OCI-LY7 (cell line): ENCODE measurements at regions not wholly inside any gene's neighbourhood (a gene's known extent, or its start where the extent isn't known, plus 50 kb on each side); places are given as distances from the start of the nearest gene placed in this dataset.
"Not testable (repeated sequence)": the region's sequence is repeated elsewhere in the genome, so short reads cannot be mapped to it uniquely, and the experiment has no call there.

Experiments
- BruUV-seq: library from RNA; stranded (reverse); fragments of 400-500 nt; replicated peaks from 2 replicates; lab custom pipeline; 2021; lab: Mats Ljungman, UMichigan
- CTCF ChIA-PET: fragments of 300-600 bp; sonication (Branson Sonifier 250); formaldehyde crosslinking; loops from one replicate; lab custom pipeline; 2022; ENCODE audit warnings: antibody characterized with exemption; ENCODE audit not compliant: unreplicated experiment; lab: Charles Lee
- POLR2A ChIA-PET: fragments of 300-600 bp; sonication (Branson Sonifier 250); formaldehyde crosslinking; loops from one replicate; lab custom pipeline; 2022; ENCODE audit warnings: antibody characterized with exemption; lab: Charles Lee
- DNase-seq: peaks from one replicate; pipeline ENCODE4 v3.0.0-alpha.2; 2015; ENCODE audit warnings: low spot score
- H2AFZ ChIP-seq: fragments of 200-600 bp; sonication (generic), shearing (Covaris generic); 2 replicates; pipeline ENCODE4 v1.6.1; 2014; ENCODE audit warnings: mild to moderate bottlenecking, antibody characterized with exemption, low read length, moderate library complexity
- H3K27ac ChIP-seq: fragments of 200-600 bp; sonication (generic); 2 replicates; pipeline ENCODE4 v1.5.1; 2014; ENCODE audit warnings: mixed run types, low read depth, mild to moderate bottlenecking, moderate library complexity, low read length, inconsistent platforms; ENCODE audit not compliant: poor library complexity, severe bottlenecking
- H3K36me3 ChIP-seq: fragments of 200-600 bp; sonication (generic); 2 replicates; pipeline ENCODE4 v1.6.1; 2014; ENCODE audit warnings: mild to moderate bottlenecking, antibody characterized with exemption, low read length, moderate library complexity, mixed read lengths; ENCODE audit not compliant: insufficient read depth
- H3K4me1 ChIP-seq: fragments of 200-600 bp; sonication (generic); 2 replicates; pipeline ENCODE4 v1.5.1; 2014; ENCODE audit warnings: mild to moderate bottlenecking, low read length; ENCODE audit not compliant: insufficient read depth, poor library complexity, severe bottlenecking
- H3K4me2 ChIP-seq: fragments of 200-600 bp; sonication (generic); 2 replicates; pipeline ENCODE4 v1.6.1; 2014; ENCODE audit warnings: mild to moderate bottlenecking, low read length
- H3K4me3 ChIP-seq: fragments of 200-600 bp; sonication (generic); 2 replicates; pipeline ENCODE4 v1.5.1; 2014; ENCODE audit warnings: mild to moderate bottlenecking, low read depth, low read length; ENCODE audit not compliant: poor library complexity, severe bottlenecking
- H3K79me2 ChIP-seq: fragments of 200-600 bp; sonication (generic); 2 replicates; pipeline ENCODE4 v1.6.1; 2016; ENCODE audit warnings: low read depth, mild to moderate bottlenecking, low read length, moderate library complexity, mixed read lengths; ENCODE audit not compliant: insufficient read depth
- H3K9me2 ChIP-seq: fragments of 200-600 bp; sonication (generic); 2 replicates; pipeline ENCODE4 v1.6.1; 2016; ENCODE audit warnings: mild to moderate bottlenecking, low read length, mixed read lengths; ENCODE audit not compliant: insufficient read depth
- H3K9me3 ChIP-seq: fragments of 200-600 bp; sonication (generic); 2 replicates; pipeline ENCODE4 v1.6.1; 2014; ENCODE audit warnings: mild to moderate bottlenecking, mixed run types, low read length, mixed read lengths
- H4K20me1 ChIP-seq: fragments of 200-600 bp; sonication (generic); 2 replicates; pipeline ENCODE4 v1.6.1; 2014; ENCODE audit warnings: mild to moderate bottlenecking, antibody characterized with exemption, low read length, moderate library complexity, mixed read lengths; ENCODE audit not compliant: insufficient read depth
- intact Hi-C: fragments of 100-400 bp; cut with micrococcal nuclease; formaldehyde crosslinking; loops from one replicate; pipeline ENCODE4 v1.10.0; 2022; ENCODE audit not compliant: unreplicated experiment

DNA sequence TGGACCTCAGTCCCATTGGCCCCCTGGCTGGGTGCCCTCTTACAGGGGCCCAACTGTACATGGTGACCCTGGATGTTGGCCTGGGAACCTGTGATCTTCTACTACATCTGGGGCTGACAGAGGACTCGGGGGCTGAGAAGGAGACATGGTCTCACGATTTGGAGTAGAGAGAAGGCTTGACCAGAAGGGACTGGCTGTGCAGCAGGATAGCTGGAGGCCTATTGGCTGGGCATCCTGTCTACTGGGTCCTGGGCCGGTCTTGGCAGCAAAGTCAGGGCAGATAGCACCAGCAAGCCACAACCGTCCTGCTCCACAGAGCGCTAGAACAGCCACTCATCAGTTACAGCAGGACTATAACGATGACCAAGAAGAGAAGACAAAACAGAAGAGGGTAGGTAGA lies 66.4 kb upstream of the PLGLB1 start:
- intact Hi-C loops, H3K9me2 ChIP-seq, H3K27ac ChIP-seq, POLR2A ChIA-PET, H3K4me3 ChIP-seq, H3K36me3 ChIP-seq, H3K4me2 ChIP-seq, BruUV-seq, H3K4me1 ChIP-seq, DNase-seq, CTCF ChIA-PET, H3K79me2 ChIP-seq, H3K9me3 ChIP-seq, H4K20me1 ChIP-seq, H2AFZ ChIP-seq: not testable (repeated sequence)

GRCh38 chr2:87089401-87089800 lies 67.8 kb upstream of the PLGLB1 start:
- H3K9me3 ChIP-seq, H3K36me3 ChIP-seq, H2AFZ ChIP-seq, H3K79me2 ChIP-seq, H3K4me2 ChIP-seq, H3K4me1 ChIP-seq, H3K4me3 ChIP-seq, H3K9me2 ChIP-seq, DNase-seq, H4K20me1 ChIP-seq, BruUV-seq, POLR2A ChIA-PET, intact Hi-C loops, H3K27ac ChIP-seq, CTCF ChIA-PET: not testable (repeated sequence)

- H3K27ac ChIP-seq, H3K79me2 ChIP-seq, H3K4me2 ChIP-seq, H4K20me1 ChIP-seq, H3K9me2 ChIP-seq, H2AFZ ChIP-seq, CTCF ChIA-PET, H3K36me3 ChIP-seq, H3K4me1 ChIP-seq, DNase-seq, H3K4me3 ChIP-seq, POLR2A ChIA-PET, BruUV-seq, H3K9me3 ChIP-seq, intact Hi-C loops: not testable (repeated sequence)
These were observed 71.6 kb upstream of the PLGLB1 start for GRCh38 chr2:87093252-87093651.

- intact Hi-C loops, DNase-seq, BruUV-seq: not testable (repeated sequence)
These were observed 72.4 kb upstream of the PLGLB1 start for GRCh38 chr2:87093937-87094529.

GRCh38 chr2:87095804-87096203 lies 74.2 kb upstream of the PLGLB1 start:
- CTCF ChIA-PET, H3K9me2 ChIP-seq, H3K4me3 ChIP-seq, H4K20me1 ChIP-seq, H3K36me3 ChIP-seq, H3K4me1 ChIP-seq, intact Hi-C loops, H3K79me2 ChIP-seq, H3K27ac ChIP-seq, DNase-seq, H3K9me3 ChIP-seq, H3K4me2 ChIP-seq, BruUV-seq, H2AFZ ChIP-seq: not testable (repeated sequence)
- POLR2A ChIA-PET = interaction anchor here (0.6 kb wide), 1 partner anchor 1010 kb away, joined by 5 read pairs; no protein-coding TSS in a partner anchor

More at GRCh38 chr2:87093937-87094529, 72.4 kb upstream of the PLGLB1 start:
- H3K27ac ChIP-seq, H3K79me2 ChIP-seq, CTCF ChIA-PET, POLR2A ChIA-PET, H2AFZ ChIP-seq, H3K4me1 ChIP-seq, H3K9me2 ChIP-seq, H3K36me3 ChIP-seq, H4K20me1 ChIP-seq, H3K4me2 ChIP-seq, H3K9me3 ChIP-seq, H3K4me3 ChIP-seq: not testable (repeated sequence)

- BruUV-seq, H3K9me3 ChIP-seq: not testable (repeated sequence)
These were observed 107.3 kb upstream of the PLGLB1 start for GRCh38 chr2:87128761-87129553.

More at GRCh38 chr2:87128761-87129553, 107.3 kb upstream of the PLGLB1 start:
- H3K4me3 ChIP-seq, H3K9me2 ChIP-seq, H2AFZ ChIP-seq, H4K20me1 ChIP-seq, H3K4me2 ChIP-seq, H3K27ac ChIP-seq, H3K36me3 ChIP-seq, DNase-seq, CTCF ChIA-PET, H3K4me1 ChIP-seq, H3K79me2 ChIP-seq, POLR2A ChIA-PET, intact Hi-C loops: not testable (repeated sequence)
